HEK293 (cell line): ENCODE measurements at regions not wholly inside any gene's neighbourhood (a gene's known extent, or its start where the extent isn't known, plus 50 kb on each side); places are given as distances from the start of the nearest gene placed in this dataset.

Source experiments
- CTCF ChIP-seq: fragments of 450-650 bp; formaldehyde crosslinking; IDR thresholded peaks from 2 replicates; pipeline ENCODE4 v1.5.1; 2016; ENCODE audit warnings: missing biosample characterization, missing genetic modification characterization
- REPIN1 ChIP-seq: fragments of 450-650 bp; formaldehyde crosslinking; IDR thresholded peaks from 2 replicates; pipeline ENCODE4 v1.5.1; 2017; ENCODE audit warnings: missing biosample characterization, missing genetic modification characterization, low read depth
- ZBTB10 ChIP-seq: fragments of 450-650 bp; formaldehyde crosslinking; IDR thresholded peaks from 2 replicates; pipeline ENCODE4 v1.5.1; 2016; ENCODE audit warnings: missing biosample characterization, missing genetic modification characterization
- ZBTB11 ChIP-seq: fragments of 450-650 bp; formaldehyde crosslinking; conservative IDR thresholded peaks from 2 replicates; pipeline ENCODE4 v1.5.1; 2016; ENCODE audit warnings: low read depth, missing biosample characterization, missing genetic modification characterization
- ZNF24 ChIP-seq: fragments of 450-650 bp; formaldehyde crosslinking; IDR thresholded peaks from 2 replicates; pipeline ENCODE4 v1.5.1; 2016; ENCODE audit warnings: missing biosample characterization, missing genetic modification characterization
- ZNF571 ChIP-seq: fragments of 450-650 bp; formaldehyde crosslinking; IDR thresholded peaks from 2 replicates; pipeline ENCODE4 v1.5.0; 2017; ENCODE audit warnings: missing biosample characterization, missing genetic modification characterization
- ZNF639 ChIP-seq: fragments of 450-650 bp; formaldehyde crosslinking; IDR thresholded peaks from 2 replicates; pipeline ENCODE4 v1.5.1; 2016; ENCODE audit warnings: missing biosample characterization, missing genetic modification characterization
- ZNF670 ChIP-seq: fragments of 450-650 bp; formaldehyde crosslinking; IDR thresholded peaks from 2 replicates; pipeline ENCODE4 v1.5.1; 2016; ENCODE audit warnings: missing biosample characterization, missing genetic modification characterization, low read depth

GRCh38 chr12:24360907-24361306 lies 411.4 kb upstream of the SOX5 start:
- TF ChIP-seq ZBTB11 (tag by site-specific recombination) (no peak), CTCF (tag by site-specific recombination) (no peak), ZBTB10 (tag by site-specific recombination) (no peak), ZNF639 (no peak), ZNF670 (tag by site-specific recombination) (no peak), ZNF571 (tag by site-specific recombination) (no peak), REPIN1 (tag by site-specific recombination) (no peak), ZNF24 (tag by site-specific recombination) (no peak)
